Coronary artery (tissue), 2 donors: ENCODE measurements at regions not wholly inside any gene's neighbourhood (a gene's known extent, or its start where the extent isn't known, plus 50 kb on each side); places are given as distances from the start of the nearest gene placed in this dataset.

ENCODE experiments used
- DNase-seq: peaks from one replicate; pipeline ENCODE4 v3.0.0-alpha.2; 2017; ENCODE audit warnings: low spot score
- H3K27ac ChIP-seq, 2 donors: fragments of 200-600 bp; sonication (generic); one replicate each; pipeline ENCODE4 v1.5.1; 2016 to 2019
- H3K4me3 ChIP-seq: fragments of 200-600 bp; sonication (generic); 2 replicates; pipeline ENCODE4 v1.5.1; 2016; ENCODE audit warnings: mild to moderate bottlenecking, moderate library complexity
- CTCF ChIP-seq: fragments of 200-600 bp; sonication (generic); IDR thresholded peaks from one replicate; pipeline ENCODE4 v1.5.1; 2019; ENCODE audit warnings: antibody characterized with exemption

- H3K4me3 ChIP-seq: no peak overlapping the region
- no peak for TF ChIP-seq CTCF
- no peak overlapping the region for H3K27ac ChIP-seq
- no peak for DNase-seq
Observed at GRCh38 chr5:60446917-60447316, 253.0 kb downstream of the DEPDC1B start.

- no peak overlapping the region for H3K27ac ChIP-seq
- DNase-seq: no peak
- no peak overlapping the region for H3K4me3 ChIP-seq
- TF ChIP-seq CTCF: no peak
Observed at GRCh38 chr5:60445921-60446320, 254.0 kb downstream of the DEPDC1B start.

- DNase-seq: no peak
- Histone ChIP-seq H3K27ac (no peak overlapping the region), H3K4me3 (no peak overlapping the region)
- no peak for TF ChIP-seq CTCF
Observed at GRCh38 chr5:60445427-60445826, 254.5 kb downstream of the DEPDC1B start.

GRCh38 chr5:60444661-60445360 is 255.2 kb downstream of the DEPDC1B start:
- Histone ChIP-seq H3K4me3 (no peak overlapping the region), H3K27ac (no peak overlapping the region)
- DNase-seq: no peak
- TF ChIP-seq CTCF: no peak

GRCh38 chr5:60439552-60439951 is 260.4 kb downstream of the DEPDC1B start:
- H3K27ac ChIP-seq: no peak overlapping the region
- TF ChIP-seq CTCF: no peak
- no peak overlapping the region for H3K4me3 ChIP-seq
- DNase-seq: no peak

GRCh38 chr5:60437308-60437707 is 262.7 kb downstream of the DEPDC1B start:
- DNase-seq: no peak
- H3K27ac ChIP-seq: no peak overlapping the region
- no peak for TF ChIP-seq CTCF
- H3K4me3 ChIP-seq: no peak overlapping the region

GRCh38 chr5:60436518-60436917 is 263.4 kb downstream of the DEPDC1B start:
- no peak overlapping the region for H3K4me3 ChIP-seq
- DNase-seq: no peak
- no peak for TF ChIP-seq CTCF
- H3K27ac ChIP-seq: no peak overlapping the region
